ENCODE measurements at regions not wholly inside any gene's neighbourhood (a gene's known extent, or its start where the extent isn't known, plus 50 kb on each side); places are given as distances from the start of the nearest gene placed in this dataset.

DNA sequence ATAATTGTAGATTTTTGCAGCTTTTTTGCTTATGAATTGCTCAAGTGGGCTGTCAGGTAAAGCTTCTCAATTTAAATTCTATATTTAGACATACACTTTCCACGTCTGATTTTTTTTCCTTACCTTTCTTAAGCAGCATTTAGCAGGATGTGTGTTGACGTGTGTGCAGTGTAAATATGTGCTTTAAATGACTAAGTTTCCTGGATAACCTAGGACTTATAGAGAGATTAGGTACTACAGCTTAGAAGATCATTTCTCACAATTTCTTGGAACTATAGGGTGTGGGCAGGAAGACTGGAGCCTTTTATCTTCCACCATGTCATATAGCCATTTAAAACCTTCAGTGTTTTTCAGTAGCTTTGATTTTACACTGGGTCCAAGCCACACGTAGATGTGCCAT is 263.5 kb downstream of the NOVA1 start:
- Mint-ChIP-seq H3K36me3 (no peaks in the 10 kb centered on the region), H3K4me1 (no peaks in the 10 kb centered on the region)

DNA sequence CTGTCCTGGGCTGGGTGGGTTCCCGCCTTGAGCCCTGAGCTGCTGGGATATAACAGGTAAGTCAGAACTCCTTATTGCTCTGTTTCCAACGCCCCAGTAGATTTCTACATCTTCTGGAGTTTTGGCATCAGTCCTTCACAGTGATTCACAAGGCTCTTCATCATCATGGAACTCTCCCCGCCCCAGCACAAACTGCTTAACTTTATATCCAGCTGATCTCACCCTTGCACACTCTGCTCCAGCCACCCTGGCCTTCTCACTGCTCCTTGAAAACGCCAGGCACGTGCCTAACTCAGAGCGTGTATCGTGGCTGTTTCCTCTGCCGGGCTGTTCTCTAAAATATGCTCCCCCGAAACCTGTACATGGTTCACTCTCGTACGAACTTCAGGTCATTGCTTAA is 264.9 kb downstream of the NOVA1 start:
- Mint-ChIP-seq H3K9me3 (peaks cover 4 to 17% (median 9%) of the 10 kb centered on the region in 7 donors), H3K27ac (no peak overlapping the region), H3K36me3 (no peaks in the 10 kb centered on the region), H3K4me1 (no peaks in the 10 kb centered on the region), H3K4me3 (no peak overlapping the region), H3K27me3 (no peaks in the 10 kb centered on the region)
- H3K4me3 ChIP-seq (ENCODE audit: low read depth, low read length), result no peak overlapping the region
- peaks cover 0 to 2% of the 10 kb centered on the region in 2 experiments for H3K9me3 ChIP-seq (ENCODE audit: control insufficient read depth in 2 of 2, low read length in 2 of 2)
- no peaks in the 10 kb centered on the region for H3K4me1 ChIP-seq (ENCODE audit: control insufficient read depth, insufficient read depth, low read length, poor library complexity, severe bottlenecking)
- no peak overlapping the region for H3K27ac ChIP-seq (ENCODE audit: insufficient read depth, low read length, poor library complexity, severe bottlenecking)
- no peaks in the 10 kb centered on the region for H3K36me3 ChIP-seq (ENCODE audit: control insufficient read depth, insufficient read depth, low read length)
- ATAC-seq (ENCODE audit: low read depth in 2 of 2), result no peak
- DNase-seq, result no peak
- no peaks in the 10 kb centered on the region for H3K27me3 ChIP-seq (ENCODE audit: control insufficient read depth, insufficient read depth, low read length)

More for the DNA sequence above, 263.5 kb downstream of the NOVA1 start:
- H3K4me1 ChIP-seq (ENCODE audit: control insufficient read depth, insufficient read depth, low read length, poor library complexity, severe bottlenecking), result no peaks in the 10 kb centered on the region
- H3K27ac ChIP-seq (ENCODE audit: insufficient read depth, low read length, poor library complexity, severe bottlenecking), result no peak overlapping the region
- peaks cover 0 to 17% (median 9%) of the 10 kb centered on the region in 7 donors for H3K9me3 Mint-ChIP-seq
- H3K36me3 ChIP-seq (ENCODE audit: control insufficient read depth, insufficient read depth, low read length), result no peaks in the 10 kb centered on the region
- H3K4me3 ChIP-seq (ENCODE audit: low read depth, low read length), result no peak overlapping the region
- H3K9me3 ChIP-seq (ENCODE audit: control insufficient read depth in 2 of 2, low read length in 2 of 2), result peaks cover 0 to 8% of the 10 kb centered on the region in 2 experiments
- H3K4me3 Mint-ChIP-seq, result no peak overlapping the region
- no peak for DNase-seq
- ATAC-seq (ENCODE audit: low read depth in 2 of 2), result no peak
- no peaks in the 10 kb centered on the region for H3K27me3 ChIP-seq (ENCODE audit: control insufficient read depth, insufficient read depth, low read length)
- no peaks in the 10 kb centered on the region for H3K27me3 Mint-ChIP-seq
- no peak overlapping the region for H3K27ac Mint-ChIP-seq

DNA sequence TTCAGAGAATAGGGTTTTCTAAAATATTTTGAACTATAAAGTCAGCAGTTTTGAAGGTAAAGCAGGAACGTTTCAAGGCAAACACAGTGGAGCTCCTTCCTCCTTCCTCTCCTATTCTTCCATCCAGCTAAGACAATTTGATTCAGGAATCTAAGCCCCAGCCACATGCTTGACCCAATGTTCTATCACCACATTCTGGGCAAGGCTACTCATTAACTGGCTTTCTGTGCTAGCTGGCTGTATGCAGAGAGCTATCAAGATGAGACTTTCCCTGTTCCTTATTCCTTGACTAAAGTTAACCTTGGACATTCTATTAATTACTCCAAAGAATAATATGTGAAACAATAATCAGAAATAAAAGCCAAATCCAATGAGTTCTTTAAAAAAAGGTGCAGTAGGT is 266.9 kb downstream of the NOVA1 start:
- Mint-ChIP-seq H3K4me1 (no peaks in the 10 kb centered on the region), H3K27me3 (no peaks in the 10 kb centered on the region), H3K36me3 (no peaks in the 10 kb centered on the region), H3K27ac (no peak overlapping the region), H3K9me3 (peaks cover 4 to 18% (median 10%) of the 10 kb centered on the region in 7 donors), H3K4me3 (no peak overlapping the region)
- Histone ChIP-seq H3K27ac (ENCODE audit: insufficient read depth, low read length, poor library complexity, severe bottlenecking) (no peak overlapping the region), H3K27me3 (ENCODE audit: control insufficient read depth, insufficient read depth, low read length) (no peaks in the 10 kb centered on the region), H3K4me3 (ENCODE audit: low read depth, low read length) (no peak overlapping the region), H3K9me3 (ENCODE audit: control insufficient read depth in 2 of 2, low read length in 2 of 2) (no peaks in the 10 kb centered on the region), H3K4me1 (ENCODE audit: control insufficient read depth, insufficient read depth, low read length, poor library complexity, severe bottlenecking) (no peaks in the 10 kb centered on the region), H3K36me3 (ENCODE audit: control insufficient read depth, insufficient read depth, low read length) (no peaks in the 10 kb centered on the region)
- ATAC-seq (ENCODE audit: low read depth in 2 of 2) (no peak), DNase-seq (no peak)

DNA sequence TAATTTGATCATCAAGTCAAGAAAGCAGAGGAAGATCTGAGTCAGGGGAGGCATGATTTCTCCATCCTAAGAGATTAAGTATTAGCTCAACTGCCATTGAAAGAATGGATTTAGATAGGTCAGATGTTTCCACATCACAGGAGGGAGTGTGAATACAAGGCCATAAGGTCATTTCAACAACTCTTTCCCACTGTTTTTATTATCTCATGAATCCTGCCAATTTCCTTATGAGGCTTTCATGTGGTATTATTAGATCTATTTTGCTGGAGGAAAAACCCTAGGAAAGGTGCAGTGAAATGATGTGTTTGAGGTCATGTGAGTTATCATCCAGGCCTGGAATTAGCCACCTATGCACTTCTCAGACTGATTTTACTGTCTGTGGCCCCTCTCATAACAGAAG is 269.0 kb downstream of the NOVA1 start:
- H3K36me3 ChIP-seq (ENCODE audit: control insufficient read depth, insufficient read depth, low read length), result no peaks in the 10 kb centered on the region
- Mint-ChIP-seq H3K4me3 (no peak overlapping the region), H3K36me3 (no peaks in the 10 kb centered on the region), H3K27me3 (no peaks in the 10 kb centered on the region), H3K9me3 (peaks cover 6 to 18% (median 14%) of the 10 kb centered on the region in 7 donors), H3K4me1 (no peaks in the 10 kb centered on the region), H3K27ac (no peak overlapping the region)
- no peaks in the 10 kb centered on the region for H3K27me3 ChIP-seq (ENCODE audit: control insufficient read depth, insufficient read depth, low read length)
- no peak overlapping the region for H3K27ac ChIP-seq (ENCODE audit: insufficient read depth, low read length, poor library complexity, severe bottlenecking)
- no peaks in the 10 kb centered on the region for H3K4me1 ChIP-seq (ENCODE audit: control insufficient read depth, insufficient read depth, low read length, poor library complexity, severe bottlenecking)
- no peak for ATAC-seq (ENCODE audit: low read depth in 2 of 2)
- H3K4me3 ChIP-seq (ENCODE audit: low read depth, low read length), result no peak overlapping the region
- DNase-seq, result no peak
- H3K9me3 ChIP-seq (ENCODE audit: control insufficient read depth in 2 of 2, low read length in 2 of 2), result peaks cover 0 to 6% of the 10 kb centered on the region in 2 experiments

DNA sequence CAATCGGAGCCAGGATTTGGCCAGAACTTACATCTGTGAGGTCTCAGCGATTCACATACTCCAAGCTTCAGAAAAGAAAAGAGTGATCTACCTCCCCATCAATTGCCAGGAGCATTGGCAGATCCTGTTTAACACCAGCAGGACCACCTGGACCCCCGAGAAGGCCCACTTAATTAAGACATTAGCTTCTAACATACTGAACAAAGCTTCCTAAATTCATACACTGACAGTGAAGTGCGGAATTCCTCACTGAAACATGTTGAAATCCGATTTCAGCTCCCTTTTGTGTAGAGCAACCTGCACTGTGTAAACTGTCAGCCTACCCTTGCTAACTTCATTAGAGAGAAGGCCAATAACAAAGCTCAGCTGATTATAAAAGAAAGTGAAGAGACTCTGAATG is 274.0 kb downstream of the NOVA1 start:
- no peak for DNase-seq
- H3K27ac ChIP-seq (ENCODE audit: insufficient read depth, low read length, poor library complexity, severe bottlenecking), result no peak overlapping the region
- no peaks in the 10 kb centered on the region for H3K4me1 ChIP-seq (ENCODE audit: control insufficient read depth, insufficient read depth, low read length, poor library complexity, severe bottlenecking)
- no peaks in the 10 kb centered on the region for H3K36me3 Mint-ChIP-seq
- H3K36me3 ChIP-seq (ENCODE audit: control insufficient read depth, insufficient read depth, low read length), result no peaks in the 10 kb centered on the region
- peaks cover 6 to 26% (median 11%) of the 10 kb centered on the region in 7 donors for H3K9me3 Mint-ChIP-seq
- no peaks in the 10 kb centered on the region for H3K4me1 Mint-ChIP-seq
- no peak overlapping the region for H3K4me3 ChIP-seq (ENCODE audit: low read depth, low read length)
- ATAC-seq (ENCODE audit: low read depth in 2 of 2), result no peak
- H3K9me3 ChIP-seq (ENCODE audit: control insufficient read depth in 2 of 2, low read length in 2 of 2), result peaks cover 1 to 12% of the 10 kb centered on the region in 2 experiments
- H3K27ac Mint-ChIP-seq, result no peak overlapping the region
- no peaks in the 10 kb centered on the region for H3K27me3 ChIP-seq (ENCODE audit: control insufficient read depth, insufficient read depth, low read length)
- no peak overlapping the region for H3K4me3 Mint-ChIP-seq
- H3K27me3 Mint-ChIP-seq, result no peaks in the 10 kb centered on the region

DNA sequence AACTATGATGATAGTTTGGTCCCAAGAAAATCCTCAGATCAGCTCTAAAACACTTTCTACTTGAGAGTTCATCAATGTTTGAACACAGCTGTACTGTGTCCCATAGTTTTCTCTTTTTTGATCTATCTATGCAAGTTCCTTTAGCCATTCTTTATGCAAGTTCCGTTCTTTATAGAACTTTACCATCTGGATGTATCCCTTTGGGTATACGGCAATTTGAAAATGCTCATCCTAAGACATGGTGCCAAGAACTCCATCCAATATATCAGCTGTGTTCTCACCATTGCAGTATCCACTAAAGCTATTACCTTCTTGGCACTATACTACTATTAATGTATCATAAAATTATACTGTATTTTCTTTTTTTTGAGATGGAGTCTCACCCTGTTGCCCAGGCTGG is 276.9 kb downstream of the NOVA1 start:
- H3K36me3 Mint-ChIP-seq, result no peaks in the 10 kb centered on the region
- no peak for ATAC-seq (ENCODE audit: low read depth in 2 of 2)

DNA sequence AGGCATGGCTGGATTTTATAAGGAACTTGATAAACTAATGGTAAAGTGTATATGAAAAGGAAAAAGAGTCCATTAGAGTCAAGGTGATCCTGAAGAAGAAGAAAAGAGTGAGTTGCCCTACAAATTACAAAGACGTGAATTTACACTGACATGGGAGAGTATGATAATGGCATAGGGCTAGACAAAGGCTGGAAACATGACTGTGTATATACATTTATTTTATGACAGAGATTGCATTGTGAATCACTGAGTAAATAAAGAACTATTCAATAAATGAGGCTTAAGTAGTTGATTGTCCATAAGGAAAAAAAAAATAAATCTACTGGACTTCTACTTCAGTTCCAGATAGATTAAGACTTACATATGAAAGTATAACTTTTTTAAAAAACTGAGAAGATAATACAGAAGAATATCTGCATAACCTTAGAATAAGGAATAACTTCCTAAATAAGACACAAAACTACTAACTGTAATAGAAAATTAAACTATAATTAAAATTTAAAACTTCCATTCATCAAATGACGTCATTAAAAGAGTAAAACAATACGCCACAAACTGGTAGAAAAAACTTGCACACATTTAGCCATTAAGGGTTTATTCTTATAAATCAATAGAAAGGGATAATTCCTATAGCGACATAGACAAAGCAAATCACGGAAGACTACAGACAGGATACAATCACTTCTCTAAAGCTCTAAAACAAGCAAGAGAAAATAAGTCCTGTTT is 278.5 kb downstream of the NOVA1 start:
- no peak overlapping the region for H3K4me3 ChIP-seq (ENCODE audit: low read depth, low read length)
- H3K4me1 ChIP-seq (ENCODE audit: control insufficient read depth, insufficient read depth, low read length, poor library complexity, severe bottlenecking), result no peaks in the 10 kb centered on the region
- H3K27ac ChIP-seq (ENCODE audit: insufficient read depth, low read length, poor library complexity, severe bottlenecking), result no peak overlapping the region
- Mint-ChIP-seq H3K4me3 (no peak overlapping the region), H3K4me1 (no peaks in the 10 kb centered on the region), H3K27me3 (no peaks in the 10 kb centered on the region), H3K36me3 (no peaks in the 10 kb centered on the region), H3K27ac (no peak overlapping the region), H3K9me3 (peaks cover 2 to 23% (median 9%) of the 10 kb centered on the region in 7 donors)
- H3K27me3 ChIP-seq (ENCODE audit: control insufficient read depth, insufficient read depth, low read length), result no peaks in the 10 kb centered on the region
- no peaks in the 10 kb centered on the region for H3K36me3 ChIP-seq (ENCODE audit: control insufficient read depth, insufficient read depth, low read length)
- ATAC-seq (ENCODE audit: low read depth in 2 of 2) (no peak), DNase-seq (no peak)
- H3K9me3 ChIP-seq (ENCODE audit: control insufficient read depth in 2 of 2, low read length in 2 of 2), result peaks cover 1 to 5% of the 10 kb centered on the region in 2 experiments

More for the DNA sequence above, 276.9 kb downstream of the NOVA1 start:
- no peaks in the 10 kb centered on the region for H3K4me1 Mint-ChIP-seq
- H3K9me3 ChIP-seq (ENCODE audit: control insufficient read depth in 2 of 2, low read length in 2 of 2), result peaks cover 1 to 12% of the 10 kb centered on the region in 2 experiments
- H3K4me3 Mint-ChIP-seq, result no peak overlapping the region
- H3K4me3 ChIP-seq (ENCODE audit: low read depth, low read length), result no peak overlapping the region
- H3K9me3 Mint-ChIP-seq, result peaks cover 4 to 25% (median 8%) of the 10 kb centered on the region in 7 donors
- DNase-seq, result no peak
- H3K27ac Mint-ChIP-seq, result no peak overlapping the region
- H3K4me1 ChIP-seq (ENCODE audit: control insufficient read depth, insufficient read depth, low read length, poor library complexity, severe bottlenecking), result no peaks in the 10 kb centered on the region
- no peak overlapping the region for H3K27ac ChIP-seq (ENCODE audit: insufficient read depth, low read length, poor library complexity, severe bottlenecking)
- H3K27me3 ChIP-seq (ENCODE audit: control insufficient read depth, insufficient read depth, low read length), result no peaks in the 10 kb centered on the region
- H3K36me3 ChIP-seq (ENCODE audit: control insufficient read depth, insufficient read depth, low read length), result no peaks in the 10 kb centered on the region
- no peaks in the 10 kb centered on the region for H3K27me3 Mint-ChIP-seq

DNA sequence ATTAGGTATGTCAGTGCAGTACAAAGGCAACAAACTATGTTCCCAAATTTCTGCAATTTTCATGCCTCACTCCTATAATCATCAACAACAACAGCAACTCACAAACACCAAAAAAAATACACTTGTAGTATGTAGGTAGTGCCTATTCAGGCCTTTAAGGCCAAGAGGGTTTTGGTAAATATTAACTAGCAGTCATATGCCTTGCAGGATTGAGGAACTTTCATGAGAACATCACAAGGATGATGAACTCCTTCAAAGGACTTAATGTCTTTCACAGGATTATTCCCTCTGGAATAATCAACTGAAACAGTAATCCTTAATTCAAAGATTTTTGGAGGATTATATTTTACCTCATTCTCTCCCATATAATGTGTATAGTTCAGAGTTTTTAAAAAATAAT is 293.8 kb downstream of the NOVA1 start:
- H3K4me1 Mint-ChIP-seq, result no peaks in the 10 kb centered on the region
- Histone ChIP-seq H3K4me1 (ENCODE audit: control insufficient read depth, insufficient read depth, low read length, poor library complexity, severe bottlenecking) (no peaks in the 10 kb centered on the region), H3K36me3 (ENCODE audit: control insufficient read depth, insufficient read depth, low read length) (no peaks in the 10 kb centered on the region), H3K27me3 (ENCODE audit: control insufficient read depth, insufficient read depth, low read length) (no peaks in the 10 kb centered on the region), H3K27ac (ENCODE audit: insufficient read depth, low read length, poor library complexity, severe bottlenecking) (no peak overlapping the region), H3K9me3 (ENCODE audit: control insufficient read depth in 2 of 2, low read length in 2 of 2) (peaks cover 9 to 28% of the 10 kb centered on the region in 2 experiments), H3K4me3 (ENCODE audit: low read depth, low read length) (no peak overlapping the region)
- H3K36me3 Mint-ChIP-seq, result no peaks in the 10 kb centered on the region
- peaks cover 0 to 25% (median 16%) of the 10 kb centered on the region in 7 donors for H3K9me3 Mint-ChIP-seq
- H3K27ac Mint-ChIP-seq, result no peak overlapping the region
- H3K27me3 Mint-ChIP-seq, result no peaks in the 10 kb centered on the region
- H3K4me3 Mint-ChIP-seq, result no peak overlapping the region
- no peak for ATAC-seq (ENCODE audit: low read depth in 2 of 2)
- DNase-seq, result no peak

All from CD4-positive, CD25-positive, alpha-beta regulatory T cell (primary cell).